Activated naive CD4-positive, alpha-beta T cell treated with anti-CD3 and anti-CD28 coated beads, Interleukin-2, amount 10 ng/mL, durations not matched to agents 7 days and 5 days (primary cell): ENCODE measurements at regions not wholly inside any gene's neighbourhood (a gene's known extent, or its start where the extent isn't known, plus 50 kb on each side); places are given as distances from the start of the nearest gene placed in this dataset.

Experiments
- CTCF ChIA-PET: fragments of 350-600 bp; sonication (Branson Sonifier 250); formaldehyde crosslinking; loops from one replicate; lab custom pipeline; 2021; ENCODE audit warnings: antibody characterized with exemption; lab: Charles Lee
- DNase-seq: peaks from one replicate; pipeline ENCODE4 v3.0.0-alpha.2; 2020
- H3K27ac Mint-ChIP-seq: one replicate; pipeline ENCODE4 v1.8.0; 2021; ENCODE audit warnings: mild to moderate bottlenecking, moderate library complexity, mixed read lengths
- H3K27me3 Mint-ChIP-seq: one replicate; pipeline ENCODE4 v1.8.0; 2021; ENCODE audit warnings: mild to moderate bottlenecking, mixed read lengths
- H3K36me3 Mint-ChIP-seq: one replicate; pipeline ENCODE4 v1.8.0; 2021; ENCODE audit warnings: mixed read lengths
- H3K4me1 Mint-ChIP-seq: one replicate; pipeline ENCODE4 v1.8.0; 2021; ENCODE audit warnings: mixed read lengths
- H3K4me3 Mint-ChIP-seq: one replicate; pipeline ENCODE4 v1.8.0; 2021; ENCODE audit warnings: mild to moderate bottlenecking, moderate library complexity, mixed read lengths
- H3K9me3 Mint-ChIP-seq: one replicate; pipeline ENCODE4 v1.8.0; 2021; ENCODE audit warnings: mixed read lengths

DNA sequence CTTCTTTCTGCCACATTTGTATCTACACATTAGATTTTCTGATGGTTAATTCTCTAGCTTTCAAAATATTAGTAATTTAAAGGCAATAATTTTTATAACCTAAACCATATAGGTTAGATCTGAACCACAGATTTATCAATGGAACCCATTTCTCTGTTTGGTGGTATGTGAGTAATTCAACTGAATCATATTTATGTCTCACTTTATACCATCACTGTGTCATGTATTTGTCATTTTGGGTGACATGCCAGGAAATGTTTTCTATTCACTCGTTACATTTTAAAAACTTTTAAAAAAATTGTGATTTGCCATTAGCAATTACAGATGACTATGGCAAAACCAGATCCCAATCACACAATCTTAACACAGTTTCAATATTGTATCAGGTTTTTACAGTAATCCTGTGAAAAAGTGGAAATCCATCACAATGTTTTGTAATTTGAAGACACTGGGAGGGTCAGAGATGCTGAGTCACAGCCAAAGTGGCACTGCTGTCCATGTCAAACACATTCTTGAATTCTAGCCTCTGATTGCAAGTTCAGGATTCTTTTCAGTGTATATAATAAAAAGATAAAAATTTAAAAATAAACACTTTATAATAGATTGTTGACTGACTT lies 356.0 kb upstream of the RBMS3 start:
- no peaks in the 10 kb centered on the region for H3K36me3 Mint-ChIP-seq
- no peak overlapping the region for H3K27ac Mint-ChIP-seq
- CTCF ChIA-PET, result no interaction called here
- H3K4me1 Mint-ChIP-seq, result no peaks in the 10 kb centered on the region
- H3K9me3 Mint-ChIP-seq, result no peaks in the 10 kb centered on the region
- no peak for DNase-seq
- no peak overlapping the region for H3K4me3 Mint-ChIP-seq
- no peaks in the 10 kb centered on the region for H3K27me3 Mint-ChIP-seq

DNA sequence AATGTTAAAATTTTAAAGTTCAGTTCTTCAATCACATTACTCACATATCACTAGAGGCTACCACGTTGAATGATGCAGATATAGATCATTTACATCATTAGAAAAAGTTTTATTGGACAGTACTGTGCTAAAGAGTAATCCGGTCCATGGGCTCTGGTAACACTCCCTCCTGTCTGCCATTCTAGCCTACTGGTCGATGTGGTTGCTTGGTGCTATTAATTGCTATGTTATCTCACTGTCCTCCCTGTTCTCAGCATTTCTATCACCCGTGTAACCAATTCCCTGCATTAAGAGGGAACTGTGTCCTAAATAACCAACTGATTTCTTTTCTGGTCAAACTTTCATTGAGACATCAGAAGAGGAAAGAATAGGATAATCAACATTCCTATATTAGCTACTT lies 347.5 kb upstream of the RBMS3 start:
- no peak for DNase-seq

DNA sequence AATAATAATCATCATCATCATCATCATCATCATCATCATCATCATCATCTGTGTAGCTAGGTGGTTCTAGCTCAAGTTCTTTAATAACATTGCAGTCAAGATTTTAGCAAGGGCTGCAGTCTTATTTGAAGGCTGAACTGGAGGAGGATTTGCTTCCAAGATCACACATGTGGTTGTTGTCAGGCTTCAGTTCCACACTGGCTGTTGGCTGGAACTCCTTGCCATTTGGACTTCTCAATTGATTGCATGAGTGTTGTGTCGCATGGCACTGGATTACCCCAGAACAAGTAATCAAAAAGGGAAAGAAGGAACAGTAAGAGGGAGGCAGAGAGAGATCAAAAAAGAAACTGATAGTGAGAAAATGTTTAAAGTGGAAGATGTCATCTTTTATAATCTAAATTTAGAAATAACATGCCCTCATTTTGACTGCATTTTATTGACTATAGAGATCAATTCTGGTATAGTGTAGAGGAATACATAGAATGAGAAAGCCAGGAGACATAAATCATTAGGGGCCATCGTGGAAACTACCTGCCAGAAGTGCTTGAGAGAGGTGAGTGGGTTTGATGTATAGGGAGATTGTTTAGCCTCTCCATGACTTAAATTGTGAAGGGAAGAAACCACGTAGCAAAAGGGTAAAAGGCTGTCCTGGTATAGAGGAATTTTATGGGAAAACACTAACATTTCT lies 346.6 kb upstream of the RBMS3 start:
- no peak overlapping the region for H3K27ac Mint-ChIP-seq
- CTCF ChIA-PET, result no interaction called here
- H3K36me3 Mint-ChIP-seq, result no peaks in the 10 kb centered on the region
- no peaks in the 10 kb centered on the region for H3K9me3 Mint-ChIP-seq
- no peaks in the 10 kb centered on the region for H3K27me3 Mint-ChIP-seq
- no peak for DNase-seq
- peaks cover 19% of the 10 kb centered on the region for H3K4me1 Mint-ChIP-seq
- no peak overlapping the region for H3K4me3 Mint-ChIP-seq

More for the DNA sequence above, 347.5 kb upstream of the RBMS3 start:
- H3K9me3 Mint-ChIP-seq, result no peaks in the 10 kb centered on the region
- H3K4me1 Mint-ChIP-seq, result peaks cover 19% of the 10 kb centered on the region
- CTCF ChIA-PET, result no interaction called here
- no peaks in the 10 kb centered on the region for H3K36me3 Mint-ChIP-seq
- H3K4me3 Mint-ChIP-seq, result no peak overlapping the region
- no peak overlapping the region for H3K27ac Mint-ChIP-seq
- H3K27me3 Mint-ChIP-seq, result no peaks in the 10 kb centered on the region

DNA sequence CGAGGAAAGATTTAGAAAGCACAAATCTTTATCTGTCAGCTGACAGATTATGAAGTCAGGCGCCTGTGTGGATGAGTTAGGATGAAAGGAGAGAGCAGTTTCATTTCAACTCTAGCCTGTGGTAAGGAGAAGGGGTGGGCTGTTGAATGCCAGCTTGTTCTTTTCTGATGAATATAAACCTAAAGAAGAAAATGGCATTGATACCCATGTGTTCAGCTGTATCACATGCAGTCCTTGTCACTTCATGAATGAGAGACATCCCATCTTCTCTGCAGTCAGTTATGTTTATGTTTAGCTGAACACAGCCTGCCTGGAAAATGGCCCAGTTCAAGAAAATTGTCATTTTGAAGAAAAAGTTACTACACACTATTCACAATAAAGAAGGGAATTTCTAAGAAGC lies 345.7 kb upstream of the RBMS3 start:
- CTCF ChIA-PET, result no interaction called here
- Mint-ChIP-seq H3K36me3 (no peaks in the 10 kb centered on the region), H3K4me1 (peaks cover 19% of the 10 kb centered on the region), H3K9me3 (no peaks in the 10 kb centered on the region), H3K27me3 (no peaks in the 10 kb centered on the region), H3K4me3 (no peak overlapping the region), H3K27ac (peak overlapping the region; percentile 6)
- no peak for DNase-seq

DNA sequence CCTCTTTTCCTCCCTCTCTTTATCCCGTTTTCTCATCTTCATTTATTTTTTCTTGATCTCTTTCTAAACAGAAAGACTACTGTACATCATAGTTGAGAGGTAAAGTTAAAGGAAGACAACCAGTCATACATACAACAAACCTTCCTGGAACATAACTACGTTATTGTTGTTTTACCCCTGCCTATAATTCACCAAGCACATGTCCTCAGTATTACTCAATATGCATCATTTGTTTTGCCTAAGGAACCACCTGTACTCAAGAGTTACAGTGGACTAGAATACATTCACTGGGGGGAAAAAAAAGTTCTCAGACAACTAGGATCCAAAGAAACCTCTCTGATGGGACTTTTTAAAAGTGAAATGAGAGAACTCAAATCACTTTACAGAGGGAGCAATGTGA lies 344.7 kb upstream of the RBMS3 start:
- Mint-ChIP-seq H3K4me1 (peaks cover 23% of the 10 kb centered on the region), H3K27ac (no peak overlapping the region), H3K27me3 (no peaks in the 10 kb centered on the region), H3K36me3 (no peaks in the 10 kb centered on the region), H3K9me3 (no peaks in the 10 kb centered on the region), H3K4me3 (no peak overlapping the region)
- no peak for DNase-seq
- CTCF ChIA-PET, result no interaction called here

DNA sequence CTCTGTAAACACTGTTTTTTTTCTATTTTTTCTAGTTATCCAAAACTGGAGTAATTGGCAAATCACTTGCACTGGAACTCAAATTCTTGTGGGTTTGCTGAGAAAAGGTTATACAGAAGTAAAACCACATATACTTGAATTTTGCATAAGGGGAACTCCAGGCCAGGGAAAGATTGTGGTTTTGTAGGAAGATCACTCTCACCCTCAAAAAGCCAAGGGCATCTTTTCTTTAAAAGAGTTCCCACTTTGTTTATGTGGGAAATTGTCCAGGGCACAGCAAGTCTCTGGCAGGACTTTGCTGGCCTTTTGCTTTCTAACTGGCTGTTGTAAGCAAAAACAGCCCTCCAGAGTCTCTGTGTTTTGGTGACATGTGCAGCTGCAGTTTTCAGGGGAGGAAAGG lies 340.3 kb upstream of the RBMS3 start:
- Mint-ChIP-seq H3K27ac (no peak overlapping the region), H3K9me3 (no peaks in the 10 kb centered on the region), H3K36me3 (no peaks in the 10 kb centered on the region), H3K4me1 (peaks cover 9% of the 10 kb centered on the region), H3K4me3 (no peak overlapping the region), H3K27me3 (no peaks in the 10 kb centered on the region)
- DNase-seq, result no peak
- CTCF ChIA-PET, result no interaction called here

DNA sequence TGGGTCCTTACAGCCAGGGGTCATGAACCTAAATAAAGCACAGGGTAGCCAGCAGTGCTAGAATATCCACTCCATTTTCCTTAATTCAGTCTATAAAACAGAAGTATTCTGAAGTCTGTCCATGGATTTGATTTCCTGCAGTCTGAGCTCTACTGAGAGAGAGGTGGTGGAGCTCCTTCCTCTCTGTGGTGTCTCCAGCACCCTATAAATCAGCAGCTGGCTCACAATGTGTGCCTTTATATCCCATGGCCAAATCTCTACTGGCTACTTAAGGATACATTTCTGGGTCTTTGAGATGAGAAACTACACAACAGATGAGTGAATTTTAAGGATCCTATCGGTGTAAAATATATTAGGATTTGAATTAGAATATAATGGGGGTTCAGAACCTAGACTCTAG lies 339.9 kb upstream of the RBMS3 start:
- H3K27ac Mint-ChIP-seq, result no peak overlapping the region
- H3K36me3 Mint-ChIP-seq, result no peaks in the 10 kb centered on the region
- CTCF ChIA-PET, result no interaction called here
- no peaks in the 10 kb centered on the region for H3K27me3 Mint-ChIP-seq
- H3K4me3 Mint-ChIP-seq, result no peak overlapping the region
- DNase-seq, result no peak
- no peaks in the 10 kb centered on the region for H3K9me3 Mint-ChIP-seq
- H3K4me1 Mint-ChIP-seq, result peaks cover 8% of the 10 kb centered on the region

DNA sequence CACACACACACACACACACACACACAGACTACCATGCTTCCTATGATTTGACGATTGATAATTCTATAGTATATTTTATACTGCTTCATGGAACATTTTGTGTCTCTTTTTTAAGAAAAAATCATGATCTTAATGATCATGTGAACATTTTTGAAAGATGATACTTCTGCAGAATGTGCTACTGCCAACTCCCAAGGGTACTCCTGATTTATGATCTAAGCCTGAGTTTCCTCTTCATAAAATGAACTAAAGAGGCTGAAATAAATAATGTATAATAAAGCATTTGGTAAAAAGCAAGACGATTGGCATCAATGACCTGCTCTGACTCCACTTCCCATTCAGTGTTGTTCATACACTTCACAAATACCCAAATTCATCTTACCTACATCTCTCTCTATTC lies 333.8 kb upstream of the RBMS3 start:
- Mint-ChIP-seq H3K4me3 (no peak overlapping the region), H3K27me3 (no peaks in the 10 kb centered on the region)

DNA sequence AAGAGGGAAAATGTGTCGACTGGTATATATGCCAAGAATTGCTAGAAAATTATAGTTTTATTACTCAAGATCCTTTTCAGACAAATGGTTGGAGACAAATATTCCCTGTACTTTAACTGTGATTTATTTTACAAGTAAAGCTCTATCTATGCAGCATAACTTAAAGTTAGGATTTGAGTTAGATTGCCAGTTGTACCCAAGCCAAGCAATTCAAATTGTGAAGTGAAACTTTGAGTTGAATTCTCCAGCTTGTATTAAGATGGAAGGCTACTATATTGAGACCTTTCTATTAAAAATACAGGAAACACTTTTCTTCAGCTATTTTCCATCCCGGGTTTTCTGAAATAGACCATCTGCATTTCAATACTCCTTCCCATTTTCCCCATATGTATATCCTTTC lies 333.1 kb upstream of the RBMS3 start:
- Mint-ChIP-seq H3K36me3 (no peaks in the 10 kb centered on the region), H3K4me1 (no peaks in the 10 kb centered on the region), H3K27ac (no peak overlapping the region), H3K27me3 (no peaks in the 10 kb centered on the region), H3K9me3 (no peaks in the 10 kb centered on the region), H3K4me3 (no peak overlapping the region)
- no peak for DNase-seq
- CTCF ChIA-PET, result no interaction called here

More for the DNA sequence above, 333.8 kb upstream of the RBMS3 start:
- H3K27ac Mint-ChIP-seq, result no peak overlapping the region
- H3K4me1 Mint-ChIP-seq, result no peaks in the 10 kb centered on the region
- no peaks in the 10 kb centered on the region for H3K36me3 Mint-ChIP-seq
- CTCF ChIA-PET, result no interaction called here
- DNase-seq, result no peak
- no peaks in the 10 kb centered on the region for H3K9me3 Mint-ChIP-seq

DNA sequence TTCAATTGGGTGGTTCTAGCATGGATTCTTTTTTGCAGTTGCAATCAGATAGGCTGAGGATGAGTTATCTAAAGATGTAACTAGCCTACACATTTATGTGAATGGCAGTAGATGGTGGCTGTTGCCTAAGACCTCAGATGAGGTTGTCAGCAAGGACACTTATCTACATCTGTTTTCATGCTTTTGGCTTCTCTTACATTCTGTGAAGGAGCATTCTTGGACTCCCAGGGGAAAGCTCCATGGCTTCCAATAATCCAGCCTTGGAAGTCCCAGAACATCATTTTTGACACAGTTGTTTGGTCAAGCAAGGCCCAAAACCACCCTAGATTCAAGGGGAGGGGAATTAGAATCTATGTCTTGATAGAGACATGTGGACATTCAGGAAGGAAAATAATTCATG lies 332.2 kb upstream of the RBMS3 start:
- Mint-ChIP-seq H3K27ac (no peak overlapping the region), H3K36me3 (no peaks in the 10 kb centered on the region), H3K9me3 (no peaks in the 10 kb centered on the region), H3K4me3 (no peak overlapping the region), H3K27me3 (no peaks in the 10 kb centered on the region), H3K4me1 (no peaks in the 10 kb centered on the region)
- no peak for DNase-seq
- CTCF ChIA-PET, result no interaction called here

DNA sequence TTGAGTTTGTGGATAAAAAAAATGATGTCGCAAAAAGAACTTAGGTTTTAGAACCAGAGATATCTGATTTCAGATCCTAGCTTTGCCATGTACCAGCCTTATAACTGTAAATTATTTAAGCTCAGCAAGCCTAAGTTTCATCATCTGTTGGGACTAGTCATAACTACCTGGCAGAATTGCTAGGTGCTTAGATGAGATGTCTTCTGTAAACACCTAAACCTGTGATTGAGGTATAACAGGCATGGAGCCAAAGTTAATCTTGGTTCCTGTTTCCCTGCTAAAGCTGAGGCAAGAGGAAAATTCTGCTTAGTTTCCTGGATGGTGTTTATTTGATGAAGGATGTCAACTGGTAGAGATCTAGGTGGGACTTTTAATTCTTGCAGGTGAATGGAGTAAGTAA lies 331.3 kb upstream of the RBMS3 start:
- Mint-ChIP-seq H3K27me3 (no peaks in the 10 kb centered on the region), H3K27ac (no peak overlapping the region), H3K4me1 (no peaks in the 10 kb centered on the region), H3K9me3 (no peaks in the 10 kb centered on the region), H3K4me3 (no peak overlapping the region), H3K36me3 (no peaks in the 10 kb centered on the region)
- CTCF ChIA-PET, result no interaction called here
- no peak for DNase-seq

DNA sequence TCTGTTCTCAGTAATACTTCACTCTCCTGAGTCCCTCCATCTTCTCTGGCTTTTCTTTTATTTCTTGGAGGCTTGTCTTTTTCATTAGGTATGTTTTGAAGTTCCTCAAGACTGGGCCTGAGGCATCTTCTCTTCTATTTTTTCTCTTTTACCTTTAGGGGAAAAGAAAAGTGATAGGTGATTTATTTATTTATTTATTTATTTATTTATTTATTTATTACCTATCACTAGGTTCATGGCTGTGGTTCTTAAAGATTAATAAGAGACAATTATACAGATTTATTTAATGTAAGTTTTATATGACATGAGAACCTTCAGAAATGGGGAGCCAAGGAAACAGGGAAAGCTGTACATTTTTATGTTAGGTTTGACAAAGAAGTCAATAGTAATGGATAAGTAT lies 330.3 kb upstream of the RBMS3 start:
- Mint-ChIP-seq H3K27me3 (no peaks in the 10 kb centered on the region), H3K4me1 (no peaks in the 10 kb centered on the region), H3K9me3 (no peaks in the 10 kb centered on the region), H3K27ac (no peak overlapping the region), H3K36me3 (no peaks in the 10 kb centered on the region), H3K4me3 (no peak overlapping the region)
- DNase-seq, result no peak
- CTCF ChIA-PET, result no interaction called here

DNA sequence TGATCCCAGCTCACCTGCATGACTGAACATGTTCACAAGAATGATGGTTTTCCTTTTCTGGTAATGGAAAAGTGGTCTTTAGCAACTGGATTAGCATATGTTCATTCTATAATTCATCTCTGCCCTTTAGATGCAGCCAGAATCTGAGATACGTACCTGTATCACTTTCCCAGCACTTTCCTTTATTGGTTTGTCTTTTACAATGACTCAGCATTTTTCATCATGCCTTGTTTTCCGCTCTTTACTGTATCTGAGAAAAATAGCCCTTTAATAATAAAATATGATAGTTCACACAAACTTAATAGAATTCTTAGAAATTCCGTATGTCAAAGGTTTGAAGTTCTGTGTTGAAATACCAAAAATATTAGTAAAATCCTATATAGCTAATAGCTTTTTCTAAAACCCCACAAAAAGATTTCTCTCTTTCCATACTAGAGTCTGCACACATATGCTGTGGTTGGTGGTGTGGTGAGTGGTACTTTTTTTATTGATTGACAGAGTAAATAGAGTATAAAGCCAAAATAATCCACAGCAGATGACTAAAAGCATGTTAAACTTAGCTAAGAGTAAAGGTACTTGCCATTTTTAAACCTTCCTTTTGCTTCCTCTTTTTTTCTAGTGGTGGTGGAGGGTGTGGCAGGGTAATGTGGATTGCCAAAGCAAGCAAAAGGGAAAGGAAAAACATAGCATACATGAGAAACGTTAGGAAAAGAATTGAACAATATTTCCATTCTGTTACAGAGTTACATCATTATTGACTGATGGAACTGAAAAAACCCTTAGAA lies 328.9 kb upstream of the RBMS3 start:
- H3K4me1 Mint-ChIP-seq, result no peaks in the 10 kb centered on the region
- DNase-seq, result no peak
- no peak overlapping the region for H3K4me3 Mint-ChIP-seq
- H3K9me3 Mint-ChIP-seq, result no peaks in the 10 kb centered on the region
- H3K36me3 Mint-ChIP-seq, result no peaks in the 10 kb centered on the region
- CTCF ChIA-PET, result no interaction called here
- no peak overlapping the region for H3K27ac Mint-ChIP-seq
- H3K27me3 Mint-ChIP-seq, result no peaks in the 10 kb centered on the region

DNA sequence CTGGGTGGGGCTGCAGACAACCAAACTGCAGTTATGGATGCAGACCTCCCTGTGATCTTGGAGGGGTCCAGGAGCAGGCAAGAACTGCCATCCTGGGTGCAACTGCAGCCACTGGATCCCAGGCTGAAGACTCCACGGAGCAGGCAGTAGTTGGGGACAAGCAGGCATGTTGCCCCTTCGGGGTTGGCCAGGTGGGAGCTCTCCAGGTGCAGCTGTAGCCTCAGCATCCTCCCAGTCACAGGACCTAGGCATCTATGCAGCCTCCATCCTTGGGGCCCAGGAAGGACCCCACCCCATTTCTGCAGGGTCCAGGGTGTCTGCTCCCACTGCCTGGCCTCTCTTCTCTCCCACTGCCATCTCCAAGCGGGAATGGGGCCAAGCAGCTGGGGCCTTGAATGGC lies 322.2 kb upstream of the RBMS3 start:
- H3K27ac Mint-ChIP-seq, result no peak overlapping the region
- no peaks in the 10 kb centered on the region for H3K36me3 Mint-ChIP-seq
- H3K4me3 Mint-ChIP-seq, result no peak overlapping the region
- no peak for DNase-seq
- CTCF ChIA-PET, result no interaction called here
- no peaks in the 10 kb centered on the region for H3K4me1 Mint-ChIP-seq
- H3K9me3 Mint-ChIP-seq, result peaks cover 2% of the 10 kb centered on the region
- H3K27me3 Mint-ChIP-seq, result no peaks in the 10 kb centered on the region

DNA sequence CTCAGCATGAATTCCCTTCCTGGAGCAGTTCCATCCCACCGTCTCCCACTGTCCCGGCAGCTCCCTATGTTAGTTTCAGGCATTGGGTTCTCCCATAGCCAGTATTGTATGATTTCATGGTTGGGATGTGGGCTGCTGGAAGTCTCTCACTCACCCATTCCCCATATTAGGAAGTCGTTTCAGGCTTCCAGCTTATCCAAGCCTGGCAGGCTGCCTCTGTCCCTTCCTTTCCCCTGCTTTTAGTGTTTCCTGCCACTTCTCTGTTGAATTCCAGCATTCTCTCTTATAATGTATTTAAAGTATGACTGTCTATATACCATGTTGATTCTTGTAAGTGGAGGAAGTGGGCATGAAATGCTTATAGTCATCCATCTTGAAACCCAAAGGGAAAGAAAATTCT lies 309.7 kb upstream of the RBMS3 start:
- H3K4me1 Mint-ChIP-seq, result no peaks in the 10 kb centered on the region
- DNase-seq, result no peak
- H3K9me3 Mint-ChIP-seq, result peaks cover 4% of the 10 kb centered on the region
- no peak overlapping the region for H3K27ac Mint-ChIP-seq
- no peak overlapping the region for H3K4me3 Mint-ChIP-seq
- H3K27me3 Mint-ChIP-seq, result no peaks in the 10 kb centered on the region
- CTCF ChIA-PET, result no interaction called here
- H3K36me3 Mint-ChIP-seq, result no peaks in the 10 kb centered on the region
